ENCODE measurements at regions not wholly inside any gene's neighbourhood (a gene's known extent, or its start where the extent isn't known, plus 50 kb on each side); places are given as distances from the start of the nearest gene placed in this dataset.
"Not testable (repeated sequence)": the region's sequence is repeated elsewhere in the genome, so short reads cannot be mapped to it uniquely, and the experiment has no call there.

DNA sequence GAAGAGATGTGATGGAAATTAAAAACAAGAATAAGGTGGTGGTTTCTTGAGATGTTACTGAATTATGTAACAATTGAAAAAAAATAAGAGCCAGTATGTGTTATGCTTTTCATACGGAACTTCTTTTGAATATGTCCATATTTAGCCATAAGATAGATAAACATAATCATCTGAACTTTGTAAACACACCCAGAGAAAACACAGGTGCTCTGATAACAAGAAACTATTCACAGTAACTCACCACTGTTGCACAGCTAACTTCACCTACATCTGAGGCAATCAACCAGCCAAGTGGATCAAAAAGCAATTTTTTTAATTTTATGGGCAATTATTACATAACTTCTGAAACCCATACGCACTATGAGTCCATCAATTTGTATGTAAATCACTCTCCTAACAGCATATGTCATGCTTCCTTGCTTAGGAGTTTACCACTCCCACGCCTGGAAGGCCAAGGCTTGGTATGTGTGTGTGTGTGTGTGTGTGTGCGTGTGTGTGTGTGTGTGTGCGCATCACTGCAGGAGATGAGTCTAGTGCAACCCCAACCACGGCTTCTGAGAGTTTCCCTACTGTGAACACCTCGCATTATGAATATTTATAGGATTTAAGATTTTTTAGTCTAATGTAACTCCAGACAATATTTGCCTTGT is 443.4 kb downstream of the BCAT1 start:
- CTCF ChIA-PET, result no interaction called here
- DNase-seq, result no peak
- Mint-ChIP-seq H3K27ac (no peak overlapping the region), H3K36me3 (ENCODE audit: low read depth) (no peaks in the 10 kb centered on the region), H3K4me3 (no peak overlapping the region), H3K27me3 (ENCODE audit: low read depth) (no peaks in the 10 kb centered on the region), H3K9me3 (ENCODE audit: insufficient read depth) (peaks cover 6% of the 10 kb centered on the region), H3K4me1 (ENCODE audit: low read depth) (no peaks in the 10 kb centered on the region)
- POLR2A ChIA-PET, result no interaction called here
- ATAC-seq, result no peak

DNA sequence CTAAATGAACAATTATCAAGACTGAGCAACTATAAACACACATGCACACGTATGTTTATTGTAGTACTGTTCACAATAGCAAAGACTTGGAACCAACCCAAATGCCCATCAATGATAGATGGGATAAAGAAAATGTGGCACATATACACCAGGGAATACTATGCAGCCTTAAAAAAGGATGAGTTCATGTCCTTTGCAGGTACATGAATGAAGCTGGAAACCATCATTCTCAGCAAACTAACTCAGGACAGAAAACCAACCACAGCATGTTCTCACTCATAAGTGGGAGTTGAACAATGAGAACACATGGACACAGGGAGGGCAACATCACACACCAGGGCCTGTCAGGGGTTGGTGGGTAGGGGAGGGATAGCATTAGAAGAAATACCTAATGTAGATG is 445.4 kb downstream of the BCAT1 start:
- H3K27me3 Mint-ChIP-seq (ENCODE audit: low read depth); H3K36me3 Mint-ChIP-seq (ENCODE audit: low read depth); ATAC-seq; H3K27ac Mint-ChIP-seq; H3K4me3 Mint-ChIP-seq; CTCF ChIA-PET; H3K4me1 Mint-ChIP-seq (ENCODE audit: low read depth); H3K9me3 Mint-ChIP-seq (ENCODE audit: insufficient read depth); POLR2A ChIA-PET; DNase-seq: not testable (repeated sequence)

DNA sequence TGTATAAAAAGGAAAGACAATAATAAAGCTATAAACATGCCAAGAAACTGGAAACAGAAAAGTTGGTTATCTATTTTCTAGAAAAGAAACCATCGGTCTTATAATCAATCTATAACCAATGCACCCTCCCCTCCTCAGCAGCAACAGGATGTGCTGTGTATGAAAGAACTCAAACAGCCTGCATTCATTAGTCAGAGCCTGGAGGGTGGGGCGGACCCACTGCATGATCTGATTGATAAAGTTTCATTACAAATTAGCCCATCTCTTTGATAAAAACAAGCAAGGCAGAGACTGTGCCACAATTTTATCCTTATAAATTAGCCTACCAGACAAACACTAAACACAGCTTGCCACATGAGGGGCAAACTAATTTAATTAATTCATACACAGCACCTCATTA is 448.1 kb downstream of the BCAT1 start:
- Mint-ChIP-seq H3K4me1 (ENCODE audit: low read depth) (no peaks in the 10 kb centered on the region), H3K9me3 (ENCODE audit: insufficient read depth) (no peaks in the 10 kb centered on the region), H3K4me3 (no peak overlapping the region), H3K36me3 (ENCODE audit: low read depth) (no peaks in the 10 kb centered on the region), H3K27ac (no peak overlapping the region), H3K27me3 (ENCODE audit: low read depth) (no peaks in the 10 kb centered on the region)
- ChIA-PET POLR2A (no interaction called here), CTCF (no interaction called here)
- ATAC-seq, result no peak
- DNase-seq, result no peak

DNA sequence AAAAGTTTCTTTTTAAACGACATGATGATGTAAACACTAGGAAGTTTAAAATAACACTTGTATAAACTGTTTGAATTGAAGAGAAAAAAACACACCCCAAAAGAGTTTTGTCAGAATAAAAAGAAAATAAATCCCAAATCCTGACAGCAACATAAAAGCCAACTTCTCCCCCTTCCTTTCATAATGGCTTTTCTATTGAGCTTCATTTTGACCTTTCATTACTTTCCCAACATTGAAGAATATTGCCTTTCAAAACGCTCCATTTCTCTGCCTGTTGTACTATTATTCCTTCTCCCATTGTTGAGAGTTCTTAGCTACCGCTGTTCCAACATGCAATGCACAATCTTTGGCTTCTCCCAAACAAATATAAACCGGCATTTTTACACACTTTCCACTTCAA is 448.5 kb downstream of the BCAT1 start:
- H3K4me1 Mint-ChIP-seq (ENCODE audit: low read depth), result no peaks in the 10 kb centered on the region
- H3K27ac Mint-ChIP-seq, result no peak overlapping the region
- POLR2A ChIA-PET, result no interaction called here
- ATAC-seq, result no peak
- no peak for DNase-seq
- H3K9me3 Mint-ChIP-seq (ENCODE audit: insufficient read depth), result no peaks in the 10 kb centered on the region
- H3K27me3 Mint-ChIP-seq (ENCODE audit: low read depth), result no peaks in the 10 kb centered on the region
- no peaks in the 10 kb centered on the region for H3K36me3 Mint-ChIP-seq (ENCODE audit: low read depth)
- CTCF ChIA-PET, result no interaction called here
- H3K4me3 Mint-ChIP-seq, result no peak overlapping the region

DNA sequence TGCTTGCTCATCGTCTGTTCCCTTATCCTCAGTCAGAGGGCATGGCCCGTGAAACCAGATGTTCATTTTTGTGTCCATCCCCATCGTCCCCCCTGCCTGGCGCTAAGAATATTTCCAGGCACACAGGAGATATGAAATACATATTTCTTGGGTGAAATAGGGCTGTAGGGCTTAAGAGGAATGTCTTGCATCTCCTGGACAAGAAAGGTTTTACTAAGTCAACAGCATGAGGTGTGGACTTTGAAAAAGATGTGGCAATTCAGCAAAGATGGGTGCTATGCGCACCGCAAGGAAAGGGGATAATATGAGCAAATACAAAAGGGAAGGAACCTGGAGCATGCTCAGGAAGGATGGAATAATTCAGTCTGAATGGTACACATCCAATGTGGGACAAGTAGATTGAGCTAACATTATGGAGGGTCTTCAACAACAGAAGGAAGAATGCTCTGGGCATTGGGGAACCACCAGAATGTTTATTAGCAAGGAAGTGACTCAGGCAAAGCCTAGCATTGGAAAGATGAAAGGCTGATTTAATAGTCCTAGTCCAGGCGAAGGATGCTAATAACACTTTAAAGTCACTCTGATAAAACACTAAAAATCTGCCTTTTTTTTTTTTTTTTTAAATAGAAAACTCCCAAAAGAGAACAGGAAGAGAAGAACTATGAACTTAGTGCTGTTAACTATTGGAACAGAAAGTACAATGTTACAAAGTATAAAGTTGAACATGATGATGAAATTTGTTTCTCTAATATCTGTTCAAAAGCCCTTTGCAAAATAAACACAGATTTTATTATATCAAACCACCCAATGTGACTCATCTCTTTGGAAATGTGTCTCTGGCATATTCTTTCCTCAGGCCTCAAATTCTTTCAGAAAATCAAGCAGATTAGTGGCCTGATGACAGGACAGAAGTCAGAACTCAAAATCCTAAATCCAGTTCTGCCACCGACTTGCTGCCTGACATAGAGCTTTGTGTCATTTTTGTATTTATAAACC is 449.5 kb downstream of the BCAT1 start:
- no peaks in the 10 kb centered on the region for H3K27me3 Mint-ChIP-seq (ENCODE audit: low read depth)
- H3K4me3 Mint-ChIP-seq, result no peak overlapping the region
- no peak for ATAC-seq
- ChIA-PET CTCF (no interaction called here), POLR2A (no interaction called here)
- no peaks in the 10 kb centered on the region for H3K36me3 Mint-ChIP-seq (ENCODE audit: low read depth)
- no peaks in the 10 kb centered on the region for H3K9me3 Mint-ChIP-seq (ENCODE audit: insufficient read depth)
- DNase-seq, result no peak
- no peaks in the 10 kb centered on the region for H3K4me1 Mint-ChIP-seq (ENCODE audit: low read depth)
- no peak overlapping the region for H3K27ac Mint-ChIP-seq

DNA sequence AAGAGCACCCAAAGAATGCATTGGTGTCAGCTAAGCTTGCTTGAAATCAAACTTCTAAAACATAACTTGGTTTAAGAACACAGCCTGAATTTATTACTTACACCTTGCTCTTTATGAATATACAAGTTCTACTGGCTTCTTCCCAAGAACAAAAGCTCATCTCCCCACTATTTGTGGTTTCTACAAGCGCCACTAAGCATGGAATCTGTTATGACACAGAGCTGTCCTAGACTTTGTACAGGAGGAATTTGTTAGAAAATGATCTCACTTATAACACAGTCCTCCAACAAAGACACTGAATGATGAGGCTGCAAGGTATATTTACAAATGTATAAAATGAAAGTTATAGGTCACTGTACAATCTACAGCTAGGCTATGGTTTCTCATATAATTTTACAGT is 452.1 kb downstream of the BCAT1 start:
- no peak overlapping the region for H3K27ac Mint-ChIP-seq
- H3K4me1 Mint-ChIP-seq (ENCODE audit: low read depth), result no peaks in the 10 kb centered on the region
- no peaks in the 10 kb centered on the region for H3K9me3 Mint-ChIP-seq (ENCODE audit: insufficient read depth)
- ATAC-seq (no peak), DNase-seq (no peak)
- ChIA-PET CTCF (no interaction called here), POLR2A (no interaction called here)
- H3K4me3 Mint-ChIP-seq, result no peak overlapping the region
- H3K36me3 Mint-ChIP-seq (ENCODE audit: low read depth), result no peaks in the 10 kb centered on the region
- no peaks in the 10 kb centered on the region for H3K27me3 Mint-ChIP-seq (ENCODE audit: low read depth)

DNA sequence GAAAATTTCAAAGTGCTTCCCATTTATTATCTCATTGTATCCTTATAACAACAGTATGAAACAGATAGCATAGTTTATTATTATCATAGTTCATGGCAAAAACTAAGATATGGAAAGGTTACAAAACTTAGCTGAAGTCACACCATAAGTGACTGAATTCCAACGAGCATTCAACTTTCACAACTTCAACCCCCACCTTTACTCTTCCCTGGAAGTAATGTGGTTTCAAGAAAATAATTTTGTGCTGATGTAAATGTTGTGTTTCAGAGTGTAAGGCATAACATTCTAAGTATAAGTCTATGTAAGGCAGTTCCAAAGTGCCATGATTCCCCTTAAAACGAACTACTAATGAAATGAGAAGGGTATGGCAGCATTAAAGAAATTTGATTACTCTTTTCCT is 454.5 kb downstream of the BCAT1 start:
- Mint-ChIP-seq H3K27me3 (ENCODE audit: low read depth) (no peaks in the 10 kb centered on the region), H3K9me3 (ENCODE audit: insufficient read depth) (no peaks in the 10 kb centered on the region), H3K27ac (no peak overlapping the region), H3K4me1 (ENCODE audit: low read depth) (no peaks in the 10 kb centered on the region), H3K4me3 (no peak overlapping the region), H3K36me3 (ENCODE audit: low read depth) (no peaks in the 10 kb centered on the region)
- DNase-seq, result no peak
- ChIA-PET POLR2A (no interaction called here), CTCF (no interaction called here)
- no peak for ATAC-seq

DNA sequence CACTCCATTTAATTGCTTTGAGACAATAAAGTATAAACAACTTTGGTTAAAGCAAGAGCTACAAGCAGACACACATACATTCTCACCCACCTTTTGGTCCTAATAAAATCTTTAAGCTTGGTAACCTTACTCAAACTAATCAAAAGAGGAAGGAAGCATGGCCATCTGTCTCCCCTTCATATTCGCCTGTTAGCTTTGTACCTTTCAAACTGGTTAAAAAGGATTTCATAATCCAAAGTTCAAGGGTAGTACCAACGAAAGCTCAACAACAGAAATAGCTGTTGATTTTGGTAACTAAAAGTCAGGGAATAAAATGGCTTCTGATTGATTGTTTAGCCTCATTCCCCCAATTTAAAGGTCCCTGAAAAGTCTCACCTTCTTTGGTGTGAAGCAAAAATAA is 456.9 kb downstream of the BCAT1 start:
- DNase-seq (no peak), ATAC-seq (no peak)
- H3K36me3 Mint-ChIP-seq (ENCODE audit: low read depth), result no peaks in the 10 kb centered on the region
- H3K9me3 Mint-ChIP-seq (ENCODE audit: insufficient read depth), result no peaks in the 10 kb centered on the region
- no peak overlapping the region for H3K27ac Mint-ChIP-seq
- no peak overlapping the region for H3K4me3 Mint-ChIP-seq
- CTCF ChIA-PET, result no interaction called here
- POLR2A ChIA-PET, result no interaction called here
- H3K27me3 Mint-ChIP-seq (ENCODE audit: low read depth), result no peaks in the 10 kb centered on the region
- no peaks in the 10 kb centered on the region for H3K4me1 Mint-ChIP-seq (ENCODE audit: low read depth)

DNA sequence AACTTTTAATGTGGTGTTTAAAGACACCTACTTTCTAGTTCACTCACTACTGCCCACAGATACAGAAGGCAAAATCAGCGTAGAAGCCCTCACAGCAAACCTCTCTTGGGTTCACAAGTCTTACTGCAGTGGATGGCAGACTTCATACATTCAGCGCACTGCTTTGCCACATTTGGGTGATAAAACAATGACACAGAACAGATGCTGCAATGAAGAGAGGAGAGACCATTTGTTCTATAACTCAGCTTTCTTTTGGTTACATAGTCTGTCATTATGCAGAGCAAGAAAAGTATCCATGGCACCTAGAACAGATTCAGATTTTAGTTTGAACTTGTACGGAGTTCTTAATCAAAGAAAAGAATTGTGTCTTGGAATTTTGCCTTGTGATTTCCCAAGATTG is 459.0 kb downstream of the BCAT1 start:
- H3K4me3 Mint-ChIP-seq, result no peak overlapping the region
- no peaks in the 10 kb centered on the region for H3K4me1 Mint-ChIP-seq (ENCODE audit: low read depth)
- ATAC-seq, result no peak

DNA sequence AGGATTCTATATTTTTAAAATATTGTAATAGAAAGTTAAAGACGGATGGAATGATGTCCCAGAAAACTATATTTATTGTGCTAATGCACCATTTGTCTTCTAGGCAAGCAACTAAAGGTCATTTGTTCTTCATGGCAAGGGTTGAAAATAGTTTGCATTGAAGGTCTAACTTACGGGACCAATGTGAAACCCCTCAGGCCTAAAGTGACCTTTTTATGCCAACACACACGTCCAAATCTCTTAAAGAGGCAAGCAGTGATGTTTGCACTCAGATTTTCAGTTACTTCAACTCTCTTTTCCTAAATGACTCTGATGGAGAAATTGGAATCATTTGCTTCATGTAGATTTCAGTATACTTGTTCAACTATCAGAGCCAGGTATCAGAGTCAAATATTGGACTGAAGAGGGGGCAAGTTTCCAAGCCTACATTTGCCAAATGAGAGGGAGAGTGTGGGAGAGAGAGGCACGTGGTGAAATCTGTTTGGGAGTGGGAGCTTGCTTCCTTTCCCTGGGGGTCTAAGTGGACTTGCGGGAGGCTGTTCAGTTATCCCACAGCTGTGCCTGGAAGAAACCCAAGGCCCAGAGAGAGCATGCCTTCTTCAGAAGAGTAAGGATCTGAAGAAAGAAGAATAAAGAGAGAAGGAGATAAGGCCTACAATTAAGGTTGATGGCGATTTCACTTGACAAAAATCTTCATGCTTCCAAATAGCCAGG is 459.8 kb downstream of the BCAT1 start:
- ChIA-PET POLR2A (no interaction called here), CTCF (no interaction called here)
- DNase-seq (no peak), ATAC-seq (no peak)
- H3K4me3 Mint-ChIP-seq, result no peak overlapping the region
- H3K36me3 Mint-ChIP-seq (ENCODE audit: low read depth), result no peaks in the 10 kb centered on the region
- H3K4me1 Mint-ChIP-seq (ENCODE audit: low read depth), result no peaks in the 10 kb centered on the region
- no peaks in the 10 kb centered on the region for H3K9me3 Mint-ChIP-seq (ENCODE audit: insufficient read depth)
- H3K27ac Mint-ChIP-seq, result no peak overlapping the region
- H3K27me3 Mint-ChIP-seq (ENCODE audit: low read depth), result no peaks in the 10 kb centered on the region

More for the DNA sequence above, 459.0 kb downstream of the BCAT1 start:
- Mint-ChIP-seq H3K9me3 (ENCODE audit: insufficient read depth) (no peaks in the 10 kb centered on the region), H3K27me3 (ENCODE audit: low read depth) (no peaks in the 10 kb centered on the region), H3K27ac (no peak overlapping the region), H3K36me3 (ENCODE audit: low read depth) (no peaks in the 10 kb centered on the region)
- DNase-seq, result no peak
- CTCF ChIA-PET, result no interaction called here
- POLR2A ChIA-PET, result no interaction called here

DNA sequence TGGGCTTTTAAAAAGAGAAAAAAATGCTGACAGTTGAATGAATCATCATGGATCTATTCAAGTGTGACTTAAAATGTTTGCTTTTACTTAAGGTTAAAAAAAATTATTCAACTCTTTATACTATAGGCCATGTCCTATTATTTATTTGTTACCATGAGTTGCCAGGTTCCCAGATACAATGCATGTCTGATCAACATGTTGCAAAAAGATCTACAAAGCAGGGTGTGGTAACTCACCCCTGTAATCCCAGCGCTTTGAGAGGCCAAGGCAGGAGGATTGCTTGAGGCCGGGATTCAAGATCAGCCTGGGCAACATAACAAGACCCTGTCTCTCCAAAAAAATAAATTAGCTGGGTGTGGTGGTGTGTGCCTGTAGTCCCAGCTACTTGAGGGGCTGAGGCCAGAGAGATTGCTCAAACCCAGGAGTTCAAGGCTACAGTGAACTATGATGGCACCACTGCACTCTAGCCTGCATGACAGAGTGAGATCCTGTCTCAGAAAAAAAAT is 460.8 kb downstream of the BCAT1 start:
- ChIA-PET CTCF (no interaction called here), POLR2A (no interaction called here)
- ATAC-seq, result no peak
- no peaks in the 10 kb centered on the region for H3K9me3 Mint-ChIP-seq (ENCODE audit: insufficient read depth)
- H3K36me3 Mint-ChIP-seq (ENCODE audit: low read depth), result no peaks in the 10 kb centered on the region
- H3K27ac Mint-ChIP-seq, result no peak overlapping the region
- no peak for DNase-seq
- H3K4me1 Mint-ChIP-seq (ENCODE audit: low read depth), result no peaks in the 10 kb centered on the region
- H3K4me3 Mint-ChIP-seq, result no peak overlapping the region
- no peaks in the 10 kb centered on the region for H3K27me3 Mint-ChIP-seq (ENCODE audit: low read depth)

DNA sequence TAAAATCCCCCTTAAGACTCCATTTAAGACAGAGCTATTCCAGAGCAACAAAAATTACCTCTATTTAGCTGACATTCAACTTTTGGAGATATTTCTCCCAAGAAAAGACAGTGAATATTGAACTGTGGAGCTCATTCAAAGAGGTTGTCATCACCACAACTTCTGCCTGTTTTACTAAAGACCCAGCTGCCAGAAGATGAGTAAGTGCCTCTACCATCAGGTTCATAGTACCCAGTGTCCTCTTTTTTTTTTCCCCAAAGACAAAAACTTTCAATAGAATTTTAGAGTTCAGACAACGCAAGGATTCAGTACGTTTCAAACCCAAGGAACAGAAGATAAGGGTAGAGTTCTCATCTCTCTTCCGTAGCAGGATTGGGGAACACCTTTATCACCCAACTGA is 461.3 kb downstream of the BCAT1 start:
- Mint-ChIP-seq H3K27ac (no peak overlapping the region), H3K9me3 (ENCODE audit: insufficient read depth) (no peaks in the 10 kb centered on the region), H3K4me3 (no peak overlapping the region), H3K36me3 (ENCODE audit: low read depth) (no peaks in the 10 kb centered on the region), H3K4me1 (ENCODE audit: low read depth) (no peaks in the 10 kb centered on the region), H3K27me3 (ENCODE audit: low read depth) (no peaks in the 10 kb centered on the region)
- POLR2A ChIA-PET, result no interaction called here
- no peak for ATAC-seq
- CTCF ChIA-PET, result no interaction called here
- DNase-seq, result no peak
